Stimulated activated CD4-positive, alpha-beta T cell treated with anti-CD3 and anti-CD28 coated beads, Interleukin-2, amount 100 ng/mL, for 4 hours (primary cell): ENCODE measurements at regions not wholly inside any gene's neighbourhood (a gene's known extent, or its start where the extent isn't known, plus 50 kb on each side); places are given as distances from the start of the nearest gene placed in this dataset.

ENCODE experiments used
- DNase-seq: peaks from one replicate; pipeline ENCODE4 v3.0.0-alpha.2; 2020; ENCODE audit warnings: low read depth

DNA sequence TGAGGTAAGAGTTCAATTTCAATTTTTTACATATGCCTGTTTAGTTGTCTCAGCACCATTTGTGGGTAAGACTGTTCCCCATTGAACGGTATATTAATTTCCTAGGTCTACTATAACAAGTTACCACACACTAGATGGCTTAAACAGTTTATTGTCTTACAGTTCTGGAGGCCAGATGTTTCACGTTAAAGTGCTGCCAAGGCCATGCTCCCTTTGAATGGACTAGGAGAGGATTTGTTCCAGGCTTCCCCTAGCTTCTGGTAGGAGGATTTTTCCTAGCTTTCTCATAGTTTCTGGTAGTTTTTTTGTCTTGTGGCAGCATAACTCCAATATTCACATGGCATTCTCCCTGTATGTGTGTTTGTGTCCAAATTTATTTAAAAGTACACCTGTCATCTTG, 149.3 kb upstream of the CYSLTR1 start:
- no peak for DNase-seq

DNA sequence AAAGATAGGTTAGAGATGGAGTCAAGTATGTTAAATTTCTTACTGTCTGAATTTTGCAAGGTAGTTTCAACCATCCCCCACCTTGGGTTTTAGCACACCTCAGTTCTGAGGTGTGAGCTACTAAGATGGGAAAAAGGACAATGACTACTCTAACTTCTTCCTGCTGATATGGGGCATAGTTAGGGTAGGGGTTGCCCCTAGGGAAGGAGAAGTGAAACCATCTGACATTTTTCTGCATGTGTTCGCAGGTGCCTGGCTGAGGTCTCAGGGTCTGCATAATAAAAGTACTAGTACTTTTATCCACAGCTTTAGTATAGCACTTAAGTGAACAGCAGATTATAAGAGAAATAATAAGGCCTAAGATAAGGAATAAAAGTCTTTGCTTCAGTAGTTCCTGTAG, 129.5 kb upstream of the CYSLTR1 start:
- no peak for DNase-seq

DNA sequence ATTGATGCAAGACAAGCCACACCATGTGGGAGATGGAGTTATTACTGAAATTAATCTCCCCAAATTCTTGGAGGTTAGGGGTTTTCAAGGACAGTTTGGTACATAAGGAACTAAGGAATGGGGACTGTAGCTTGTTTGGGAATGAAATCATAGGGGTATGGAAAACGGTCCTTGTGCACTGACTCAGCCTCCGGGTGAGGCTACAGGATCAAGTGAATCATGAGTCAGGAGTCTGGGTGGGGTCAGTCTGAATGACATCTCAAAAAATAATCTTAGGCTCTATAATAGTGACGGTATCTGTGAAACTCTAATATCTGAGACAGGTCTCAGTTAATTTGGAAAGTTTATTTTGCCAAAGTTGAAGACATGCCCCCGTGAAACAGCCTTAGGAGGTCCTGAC, 128.5 kb upstream of the CYSLTR1 start:
- DNase-seq: no peak

DNA sequence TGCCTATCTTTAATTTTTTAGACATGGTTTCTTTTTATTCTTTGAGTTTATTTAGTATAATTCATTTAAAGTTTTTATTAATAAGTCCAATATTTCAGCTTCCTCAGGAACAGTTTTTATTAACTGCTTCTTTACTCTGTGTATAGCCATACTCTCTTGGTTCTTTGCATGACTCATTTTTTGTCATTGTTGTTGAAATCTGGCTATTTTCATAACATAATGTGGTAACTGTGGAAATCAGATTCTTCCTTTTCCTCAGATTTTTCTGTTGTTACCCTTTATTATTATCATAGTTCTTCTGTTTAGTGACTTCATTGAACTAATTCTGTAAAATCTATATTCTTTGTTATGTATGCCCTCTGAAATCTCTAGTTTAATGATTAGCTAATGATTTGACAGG, 124.9 kb upstream of the CYSLTR1 start:
- DNase-seq: no peak

DNA sequence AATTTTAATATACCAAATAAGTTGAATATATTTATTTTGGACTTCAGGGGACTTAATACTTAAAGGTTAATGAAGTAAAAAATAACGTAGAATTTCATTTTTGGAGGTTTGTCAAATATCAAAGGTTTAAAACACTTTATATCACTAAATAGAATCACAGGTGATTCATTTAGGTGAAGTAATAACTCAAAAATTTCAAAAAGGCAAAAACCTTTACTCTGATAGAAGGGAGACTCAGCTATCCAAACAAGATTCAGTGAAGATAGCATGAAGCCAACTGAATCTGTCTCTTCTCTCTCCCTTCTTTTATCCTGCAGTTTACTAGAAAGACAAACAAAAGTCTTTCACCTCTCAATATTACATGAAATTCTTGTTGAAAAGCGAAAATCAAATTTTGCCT, 110.2 kb upstream of the CYSLTR1 start:
- DNase-seq: no peak

DNA sequence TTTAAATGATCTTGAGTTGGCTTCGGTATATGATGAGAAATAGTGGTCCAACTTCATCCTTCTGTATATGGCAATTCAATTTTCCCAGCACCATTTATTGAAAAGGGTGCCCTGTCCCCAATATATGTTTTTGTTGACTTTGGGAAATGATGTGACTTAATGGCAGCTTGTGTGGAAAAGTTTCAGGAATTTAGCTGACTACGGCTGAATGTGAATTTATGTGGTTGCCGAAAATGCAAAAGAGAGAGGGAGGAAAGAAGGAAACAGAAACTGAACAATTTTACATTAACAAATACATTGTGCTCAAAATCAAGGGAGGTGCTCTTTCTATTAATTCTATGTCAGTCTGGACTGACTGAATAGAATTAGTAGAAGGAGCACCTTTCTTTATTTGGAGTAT, 101.8 kb upstream of the CYSLTR1 start:
- no peak for DNase-seq

DNA sequence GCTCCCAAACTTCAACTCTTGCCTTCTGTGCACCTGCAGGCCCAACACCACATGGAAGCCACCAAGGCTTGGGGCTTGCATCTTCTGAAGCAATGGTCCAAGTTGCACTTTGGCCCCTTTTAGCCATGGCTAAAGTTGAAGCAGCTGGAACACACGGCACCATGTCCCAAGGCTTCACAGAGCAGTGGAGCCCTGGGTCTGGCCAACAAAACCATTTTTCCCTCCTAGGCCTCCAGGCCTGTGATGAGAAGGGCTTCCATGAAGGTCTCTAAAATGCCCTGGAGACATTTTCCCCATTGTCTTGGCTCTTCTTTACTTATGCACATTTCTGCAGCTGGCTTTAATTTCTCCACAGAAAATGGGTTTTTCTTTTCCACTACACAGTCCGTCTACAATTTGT, 61.3 kb upstream of the CYSLTR1 start:
- DNase-seq: no peak

DNA sequence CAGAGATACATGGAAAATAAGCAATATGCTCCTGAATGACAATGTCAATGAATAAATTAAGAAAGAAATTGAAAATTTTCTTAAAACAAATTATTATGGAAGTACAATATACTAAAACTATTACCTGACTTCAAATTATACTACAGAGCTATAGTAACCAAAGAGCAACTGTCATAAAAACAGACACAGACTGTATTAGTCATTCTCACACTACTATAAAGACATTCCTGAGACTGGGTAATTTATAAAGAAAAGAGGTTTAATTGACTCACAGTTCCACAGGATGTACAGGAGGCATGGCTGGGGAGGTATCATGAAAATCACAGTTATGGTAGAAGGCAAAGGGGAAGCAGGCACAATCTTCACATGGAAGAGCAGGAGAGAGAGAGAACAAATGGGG, 60.0 kb upstream of the CYSLTR1 start:
- DNase-seq: no peak

DNA sequence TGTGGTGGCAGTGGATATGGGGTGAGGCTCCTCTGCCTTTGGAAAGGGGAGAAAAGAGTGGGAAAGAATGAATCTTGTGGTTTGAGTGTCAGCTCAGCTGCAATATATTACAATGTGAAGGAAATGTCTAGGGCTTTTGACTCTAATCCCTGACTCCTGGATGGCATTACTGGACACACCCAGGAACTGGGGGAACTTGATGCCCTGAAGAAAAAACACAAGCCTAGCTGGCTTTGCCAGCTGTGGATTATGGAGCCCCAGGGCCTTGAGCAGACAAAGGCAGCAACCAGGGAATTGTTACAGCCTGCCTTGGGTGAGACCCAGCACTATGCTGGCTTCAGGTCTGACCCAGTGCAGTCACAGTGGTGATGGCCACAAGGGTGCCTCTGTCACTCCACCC, 57.1 kb upstream of the CYSLTR1 start:
- DNase-seq: no peak

DNA sequence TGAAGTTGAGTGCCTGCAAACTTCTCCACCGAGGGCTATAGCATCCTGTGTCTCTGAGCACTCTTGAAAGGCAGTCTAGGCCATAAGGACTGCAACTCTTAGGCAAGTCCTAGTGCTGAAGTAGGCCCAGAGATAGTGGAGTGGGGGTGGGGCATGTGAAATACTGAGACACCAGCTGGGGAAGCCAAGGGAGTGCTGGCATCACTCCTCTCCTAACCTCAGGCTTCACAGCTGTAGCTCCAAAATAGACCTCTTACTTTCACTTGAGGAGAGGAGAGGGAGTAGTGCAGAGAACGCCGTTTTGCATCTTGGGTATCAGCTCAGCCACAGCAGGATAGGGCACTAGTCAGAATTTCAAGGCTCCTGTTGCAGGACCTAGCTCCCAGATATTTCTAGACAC, 56.2 kb upstream of the CYSLTR1 start:
- no peak for DNase-seq

DNA sequence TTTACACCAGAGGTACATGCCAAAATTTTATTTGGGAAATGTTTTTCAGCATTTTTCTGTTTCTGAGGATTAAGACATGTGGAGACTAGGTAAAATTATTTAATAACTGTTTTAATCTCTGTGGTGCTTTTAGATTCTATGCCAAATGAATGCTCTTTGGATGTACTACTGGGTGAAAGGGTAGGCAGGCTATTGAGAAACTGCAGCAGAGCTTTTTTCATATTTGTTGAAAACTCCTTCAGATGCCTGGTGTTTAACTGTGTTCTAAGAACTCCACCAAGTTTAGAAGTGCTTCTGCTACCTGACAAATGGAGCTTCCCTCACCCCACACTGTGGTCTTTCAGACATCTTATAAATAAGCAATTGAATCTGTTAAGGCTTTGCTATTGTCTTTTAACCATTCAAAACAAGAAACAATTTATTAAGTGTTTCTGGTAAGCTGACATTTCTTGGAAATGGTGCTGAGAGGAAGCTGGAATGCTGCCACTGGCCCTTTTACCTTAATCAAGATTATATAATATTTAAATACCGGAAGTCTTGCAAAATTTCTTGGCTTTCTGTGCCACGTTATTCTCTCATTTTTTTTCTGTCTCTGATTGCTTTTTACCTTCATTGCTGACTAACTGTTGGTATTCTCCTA, 51.2 kb upstream of the CYSLTR1 start:
- DNase-seq: no peak
